ENCODE measurements at regions not wholly inside any gene's neighbourhood (a gene's known extent, or its start where the extent isn't known, plus 50 kb on each side); places are given as distances from the start of the nearest gene placed in this dataset.

GRCh38 chr3:40800343-40800742 lies 275.6 kb downstream of the ZNF621 start:
- Histone ChIP-seq H3K27me3 (ENCODE audit: control insufficient read depth in 5 of 5, insufficient read depth in 4 of 5, low read length in 5 of 5) (no peaks in the 10 kb centered on the region), H3K9me3 (ENCODE audit: control insufficient read depth in 5 of 5, low read length in 5 of 5) (no peaks in the 10 kb centered on the region), H3K4me1 (ENCODE audit: control insufficient read depth in 5 of 5, insufficient read depth in 5 of 5, low read length in 5 of 5) (no peaks in the 10 kb centered on the region), H3K27ac (ENCODE audit: low read depth, low read length) (no peak overlapping the region), H3K4me3 (ENCODE audit: low read depth in 1 of 5, low read length in 5 of 5) (no peak overlapping the region), H3K36me3 (ENCODE audit: control insufficient read depth in 5 of 5, insufficient read depth in 5 of 5, low read length in 5 of 5) (no peaks in the 10 kb centered on the region), H3K9ac (ENCODE audit: low read length in 5 of 5) (no peak overlapping the region)

- H3K4me1 ChIP-seq (ENCODE audit: control insufficient read depth in 5 of 5, insufficient read depth in 5 of 5, low read length in 5 of 5) = no peaks in the 10 kb centered on the region
- no peak overlapping the region for H3K27ac ChIP-seq (ENCODE audit: low read depth, low read length)
- no peaks in the 10 kb centered on the region for H3K27me3 ChIP-seq (ENCODE audit: control insufficient read depth in 5 of 5, insufficient read depth in 4 of 5, low read length in 5 of 5)
- no peak overlapping the region for H3K9ac ChIP-seq (ENCODE audit: low read length in 5 of 5)
- H3K9me3 ChIP-seq (ENCODE audit: control insufficient read depth in 5 of 5, low read length in 5 of 5) = no peaks in the 10 kb centered on the region
- H3K4me3 ChIP-seq (ENCODE audit: low read depth in 1 of 5, low read length in 5 of 5) = no peak overlapping the region
- no peaks in the 10 kb centered on the region for H3K36me3 ChIP-seq (ENCODE audit: control insufficient read depth in 5 of 5, insufficient read depth in 5 of 5, low read length in 5 of 5)
Measured at GRCh38 chr3:40801284-40801741, 276.6 kb downstream of the ZNF621 start.

- Histone ChIP-seq H3K4me3 (ENCODE audit: low read depth in 1 of 5, low read length in 5 of 5) (no peak overlapping the region), H3K36me3 (ENCODE audit: control insufficient read depth in 5 of 5, insufficient read depth in 5 of 5, low read length in 5 of 5) (no peaks in the 10 kb centered on the region), H3K27ac (ENCODE audit: low read depth, low read length) (no peak overlapping the region), H3K4me1 (ENCODE audit: control insufficient read depth in 5 of 5, insufficient read depth in 5 of 5, low read length in 5 of 5) (no peaks in the 10 kb centered on the region), H3K27me3 (ENCODE audit: control insufficient read depth in 5 of 5, insufficient read depth in 4 of 5, low read length in 5 of 5) (no peaks in the 10 kb centered on the region), H3K9ac (ENCODE audit: low read length in 5 of 5) (no peak overlapping the region), H3K9me3 (ENCODE audit: control insufficient read depth in 5 of 5, low read length in 5 of 5) (no peaks in the 10 kb centered on the region)
Measured at GRCh38 chr3:40803311-40803710, 278.6 kb downstream of the ZNF621 start.

DNA sequence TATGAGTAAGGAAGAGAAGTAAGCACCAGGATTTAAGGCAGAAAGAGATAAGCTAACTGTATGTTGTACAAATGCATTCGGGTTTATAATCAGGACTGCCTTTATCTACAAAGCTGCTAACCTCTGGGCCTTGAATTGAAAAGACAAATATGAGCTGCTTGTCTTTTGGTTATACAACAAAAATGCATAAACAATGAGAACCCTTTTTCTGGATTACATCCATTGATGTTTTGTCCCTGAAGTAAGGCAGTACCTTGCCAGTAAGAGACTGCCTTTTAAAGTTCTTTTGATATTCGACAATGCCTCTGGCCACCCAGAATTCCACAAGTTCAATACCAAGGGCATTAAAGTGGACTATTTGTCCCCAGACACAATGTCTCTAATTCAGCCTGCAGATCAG lies 280.7 kb downstream of the ZNF621 start:
- Histone ChIP-seq H3K4me3 (ENCODE audit: low read depth in 1 of 5, low read length in 5 of 5) (no peak overlapping the region), H3K9me3 (ENCODE audit: control insufficient read depth in 5 of 5, low read length in 5 of 5) (peaks cover 4 to 12% (median 8%) of the 10 kb centered on the region in 5 donors), H3K36me3 (ENCODE audit: control insufficient read depth in 5 of 5, insufficient read depth in 5 of 5, low read length in 5 of 5) (no peaks in the 10 kb centered on the region), H3K27me3 (ENCODE audit: control insufficient read depth in 5 of 5, insufficient read depth in 4 of 5, low read length in 5 of 5) (no peaks in the 10 kb centered on the region), H3K9ac (ENCODE audit: low read length in 5 of 5) (no peak overlapping the region), H3K27ac (ENCODE audit: low read depth, low read length) (no peak overlapping the region), H3K4me1 (ENCODE audit: control insufficient read depth in 5 of 5, insufficient read depth in 5 of 5, low read length in 5 of 5) (no peaks in the 10 kb centered on the region)

DNA sequence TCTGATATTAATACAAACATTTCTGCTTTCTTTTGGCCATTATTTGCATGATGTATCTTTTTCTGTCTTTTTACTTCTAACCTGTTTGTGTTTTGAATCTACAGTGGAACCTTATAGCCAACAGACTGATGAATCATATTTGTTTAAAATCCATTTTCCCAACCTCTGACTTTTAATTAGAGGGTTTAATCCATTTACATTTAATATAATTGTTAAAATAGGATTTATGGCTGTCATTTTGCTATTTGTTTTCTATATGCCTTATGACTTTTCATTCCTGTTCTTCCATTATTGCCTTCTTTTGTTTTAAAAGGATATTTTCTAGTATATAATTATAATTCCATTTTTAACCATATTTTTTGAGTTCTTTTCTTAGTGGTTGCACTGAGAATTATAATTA lies 286.1 kb downstream of the ZNF621 start:
- Histone ChIP-seq H3K4me3 (ENCODE audit: low read depth in 1 of 5, low read length in 5 of 5) (no peak overlapping the region), H3K9me3 (ENCODE audit: control insufficient read depth in 5 of 5, low read length in 5 of 5) (peaks cover 10 to 27% (median 15%) of the 10 kb centered on the region in 5 donors), H3K36me3 (ENCODE audit: control insufficient read depth in 5 of 5, insufficient read depth in 5 of 5, low read length in 5 of 5) (no peaks in the 10 kb centered on the region), H3K27ac (ENCODE audit: low read depth, low read length) (no peak overlapping the region), H3K27me3 (ENCODE audit: control insufficient read depth in 5 of 5, insufficient read depth in 4 of 5, low read length in 5 of 5) (no peaks in the 10 kb centered on the region), H3K4me1 (ENCODE audit: control insufficient read depth in 5 of 5, insufficient read depth in 5 of 5, low read length in 5 of 5) (no peaks in the 10 kb centered on the region), H3K9ac (ENCODE audit: low read length in 5 of 5) (no peak overlapping the region)

DNA sequence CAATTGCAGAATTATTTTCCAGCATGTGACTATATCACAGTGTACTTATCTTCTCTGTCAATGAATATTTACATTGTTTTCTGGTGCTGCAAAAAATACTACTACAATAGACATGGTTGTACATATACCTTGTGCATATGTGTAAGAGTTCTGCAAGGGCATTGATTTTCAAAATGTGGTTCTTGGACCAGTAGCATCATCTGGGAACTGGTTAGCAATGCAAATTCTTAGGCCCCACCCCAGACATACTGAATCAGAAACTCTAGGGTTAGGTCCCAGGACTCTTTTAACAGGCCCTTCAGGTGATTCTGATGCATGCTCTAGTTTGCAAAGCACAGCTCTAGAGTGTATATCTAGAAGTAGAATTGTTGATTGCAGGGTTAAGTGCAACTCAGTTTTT lies 292.3 kb downstream of the ZNF621 start:
- Histone ChIP-seq H3K36me3 (ENCODE audit: control insufficient read depth in 5 of 5, insufficient read depth in 5 of 5, low read length in 5 of 5) (no peaks in the 10 kb centered on the region), H3K9me3 (ENCODE audit: control insufficient read depth in 5 of 5, low read length in 5 of 5) (peaks cover 0 to 4% (median 2%) of the 10 kb centered on the region in 5 donors), H3K4me3 (ENCODE audit: low read depth in 1 of 5, low read length in 5 of 5) (no peak overlapping the region)

GRCh38 chr3:40821315-40821714 lies 296.6 kb downstream of the ZNF621 start:
- Histone ChIP-seq H3K4me3 (ENCODE audit: low read depth in 1 of 5, low read length in 5 of 5) (no peak overlapping the region), H3K9me3 (ENCODE audit: control insufficient read depth in 5 of 5, low read length in 5 of 5) (no peaks in the 10 kb centered on the region), H3K36me3 (ENCODE audit: control insufficient read depth in 5 of 5, insufficient read depth in 5 of 5, low read length in 5 of 5) (no peaks in the 10 kb centered on the region), H3K27ac (ENCODE audit: low read depth, low read length) (no peak overlapping the region), H3K27me3 (ENCODE audit: control insufficient read depth in 5 of 5, insufficient read depth in 4 of 5, low read length in 5 of 5) (no peaks in the 10 kb centered on the region), H3K9ac (ENCODE audit: low read length in 5 of 5) (no peak overlapping the region), H3K4me1 (ENCODE audit: control insufficient read depth in 5 of 5, insufficient read depth in 5 of 5, low read length in 5 of 5) (no peaks in the 10 kb centered on the region)

More for the DNA sequence above, 292.3 kb downstream of the ZNF621 start:
- no peak overlapping the region for H3K27ac ChIP-seq (ENCODE audit: low read depth, low read length)
- no peaks in the 10 kb centered on the region for H3K27me3 ChIP-seq (ENCODE audit: control insufficient read depth in 5 of 5, insufficient read depth in 4 of 5, low read length in 5 of 5)
- H3K4me1 ChIP-seq (ENCODE audit: control insufficient read depth in 5 of 5, insufficient read depth in 5 of 5, low read length in 5 of 5) = no peaks in the 10 kb centered on the region
- no peak overlapping the region for H3K9ac ChIP-seq (ENCODE audit: low read length in 5 of 5)

DNA sequence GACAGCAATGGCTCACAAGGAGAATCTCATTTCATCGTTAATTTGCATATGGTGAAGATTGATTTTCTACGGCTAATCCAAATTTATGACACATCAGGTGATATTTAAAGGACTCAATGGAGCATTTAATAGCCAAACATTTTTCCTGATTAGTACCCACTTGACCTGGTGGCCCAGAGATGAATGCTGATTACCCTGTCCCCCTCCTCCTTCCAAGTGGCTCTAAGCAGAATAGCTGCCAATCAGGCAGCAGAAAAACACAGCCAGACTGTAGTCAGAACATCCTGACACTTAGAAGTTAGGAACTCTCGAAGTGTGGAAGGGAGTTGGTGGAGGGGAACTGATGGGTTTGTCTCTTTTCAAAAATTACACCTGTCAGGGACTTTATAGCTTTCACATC lies 302.5 kb downstream of the ZNF621 start:
- H3K4me3 ChIP-seq (ENCODE audit: low read depth in 1 of 5, low read length in 5 of 5) = no peak overlapping the region
- H3K27ac ChIP-seq (ENCODE audit: low read depth, low read length) = no peak overlapping the region
- H3K4me1 ChIP-seq (ENCODE audit: control insufficient read depth in 5 of 5, insufficient read depth in 5 of 5, low read length in 5 of 5) = peaks cover 0 to 8% (median 0%) of the 10 kb centered on the region in 5 donors
- no peaks in the 10 kb centered on the region for H3K36me3 ChIP-seq (ENCODE audit: control insufficient read depth in 5 of 5, insufficient read depth in 5 of 5, low read length in 5 of 5)
- no peaks in the 10 kb centered on the region for H3K27me3 ChIP-seq (ENCODE audit: control insufficient read depth in 5 of 5, insufficient read depth in 4 of 5, low read length in 5 of 5)
- H3K9me3 ChIP-seq (ENCODE audit: control insufficient read depth in 5 of 5, low read length in 5 of 5) = no peaks in the 10 kb centered on the region
- no peak overlapping the region for H3K9ac ChIP-seq (ENCODE audit: low read length in 5 of 5)

DNA sequence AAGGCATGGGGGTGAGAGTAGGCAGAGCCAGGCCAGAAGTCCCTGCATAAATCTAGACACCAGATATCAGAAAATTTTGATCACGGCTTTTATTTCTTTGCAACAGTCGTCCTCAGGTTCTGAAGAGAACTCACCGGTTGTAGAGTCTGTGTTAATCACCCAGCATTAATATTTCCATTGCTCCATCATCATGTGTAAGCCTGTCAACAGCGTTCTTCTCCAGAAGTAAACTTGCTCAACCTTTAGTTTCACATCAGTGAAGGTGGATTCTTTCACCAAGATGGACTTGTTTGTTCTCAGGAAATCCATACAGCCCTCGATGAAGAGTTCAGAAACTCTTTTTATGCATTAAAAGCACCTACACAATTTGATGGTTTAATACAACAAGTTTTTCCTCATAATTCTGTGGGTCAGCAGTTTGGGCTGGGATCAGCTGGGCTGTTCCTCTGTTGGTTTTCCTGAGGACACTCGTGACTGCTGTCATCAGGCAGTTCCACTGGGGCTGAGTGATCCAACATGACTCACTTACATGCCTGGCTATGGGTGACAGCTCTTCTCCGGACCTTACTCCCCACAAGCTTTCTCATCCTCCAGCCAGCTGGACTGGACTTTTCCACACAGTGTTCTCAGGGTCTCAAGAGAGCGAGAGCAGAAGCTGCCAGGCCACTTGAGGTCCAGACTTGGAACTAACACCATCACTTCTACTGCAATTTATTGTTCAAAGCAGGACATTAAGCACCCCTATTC lies 303.4 kb downstream of the ZNF621 start:
- H3K36me3 ChIP-seq (ENCODE audit: control insufficient read depth in 5 of 5, insufficient read depth in 5 of 5, low read length in 5 of 5) = no peaks in the 10 kb centered on the region
- no peaks in the 10 kb centered on the region for H3K27me3 ChIP-seq (ENCODE audit: control insufficient read depth in 5 of 5, insufficient read depth in 4 of 5, low read length in 5 of 5)
- H3K4me3 ChIP-seq (ENCODE audit: low read depth in 1 of 5, low read length in 5 of 5) = no peak overlapping the region
- no peaks in the 10 kb centered on the region for H3K9me3 ChIP-seq (ENCODE audit: control insufficient read depth in 5 of 5, low read length in 5 of 5)
- no peak overlapping the region for H3K27ac ChIP-seq (ENCODE audit: low read depth, low read length)
- H3K4me1 ChIP-seq (ENCODE audit: control insufficient read depth in 5 of 5, insufficient read depth in 5 of 5, low read length in 5 of 5) = peaks cover 0 to 8% (median 0%) of the 10 kb centered on the region in 5 donors
- H3K9ac ChIP-seq (ENCODE audit: low read length in 5 of 5) = no peak overlapping the region

- Histone ChIP-seq H3K27ac (ENCODE audit: low read depth, low read length) (no peak overlapping the region), H3K27me3 (ENCODE audit: control insufficient read depth in 5 of 5, insufficient read depth in 4 of 5, low read length in 5 of 5) (no peaks in the 10 kb centered on the region)
Measured at GRCh38 chr3:40828741-40829415, 304.1 kb downstream of the ZNF621 start.

More at GRCh38 chr3:40828741-40829415, 304.1 kb downstream of the ZNF621 start:
- peaks cover 0 to 8% (median 0%) of the 10 kb centered on the region in 5 donors for H3K4me1 ChIP-seq (ENCODE audit: control insufficient read depth in 5 of 5, insufficient read depth in 5 of 5, low read length in 5 of 5)
- H3K36me3 ChIP-seq (ENCODE audit: control insufficient read depth in 5 of 5, insufficient read depth in 5 of 5, low read length in 5 of 5) = no peaks in the 10 kb centered on the region
- H3K9ac ChIP-seq (ENCODE audit: low read length in 5 of 5) = no peak overlapping the region
- H3K4me3 ChIP-seq (ENCODE audit: low read depth in 1 of 5, low read length in 5 of 5) = no peak overlapping the region
- no peaks in the 10 kb centered on the region for H3K9me3 ChIP-seq (ENCODE audit: control insufficient read depth in 5 of 5, low read length in 5 of 5)
